Breast epithelium (tissue), 3 donors: ENCODE measurements at regions not wholly inside any gene's neighbourhood (a gene's known extent, or its start where the extent isn't known, plus 50 kb on each side); places are given as distances from the start of the nearest gene placed in this dataset.

ENCODE experiments used
- CTCF ChIP-seq, 3 donors: fragments of 450-650 bp; IDR thresholded peaks; one replicate each; pipeline ENCODE4 v1.5.1; 2016 to 2017; ENCODE audit warnings: antibody characterized with exemption in 3 of 3, mild to moderate bottlenecking in 3 of 3, moderate library complexity in 3 of 3
- POLR2A ChIP-seq: fragments of 450-650 bp; IDR thresholded peaks from one replicate; pipeline ENCODE4 v1.6.1; 2016; ENCODE audit warnings: antibody characterized with exemption, mild to moderate bottlenecking, moderate library complexity
- POLR2AphosphoS5 ChIP-seq, 3 donors: sonication (generic); formaldehyde crosslinking; IDR thresholded peaks; one replicate each; pipeline ENCODE4 v1.6.1; 2017; ENCODE audit warnings: antibody characterized with exemption in 3 of 3

GRCh38 chr3:155022896-155023295, 57.2 kb upstream of the MME start:
- no peak for TF ChIP-seq CTCF (IDR thresholded peaks at IDR 0.05)
- no peak for TF ChIP-seq POLR2A
- TF ChIP-seq POLR2AphosphoS5 (IDR thresholded peaks at IDR 0.05): no peak
